Esophagus squamous epithelium (tissue), 4 donors: ENCODE measurements at regions not wholly inside any gene's neighbourhood (a gene's known extent, or its start where the extent isn't known, plus 50 kb on each side); places are given as distances from the start of the nearest gene placed in this dataset.

Experiments
- POLR2A ChIP-seq, 4 donors: fragments of 450-650 bp; IDR thresholded peaks; one replicate each; pipeline ENCODE4 v1.6.1; 2017; ENCODE audit warnings: antibody characterized with exemption in 4 of 4, mild to moderate bottlenecking in 4 of 4, moderate library complexity in 3 of 4
- TF ChIP-seq, protein P1 (sequence below), 6 experiments: fragments of 450-650 bp in 4 of 6; fragments of 200-600 bp in 2 of 6; sonication (generic) in 2 of 6; IDR thresholded peaks; one replicate each; pipeline ENCODE4 v1.5.1; 2016 to 2019; ENCODE audit warnings: antibody characterized with exemption in 6 of 6, mild to moderate bottlenecking in 4 of 6, moderate library complexity in 4 of 6

- TF ChIP-seq, protein P1, sequence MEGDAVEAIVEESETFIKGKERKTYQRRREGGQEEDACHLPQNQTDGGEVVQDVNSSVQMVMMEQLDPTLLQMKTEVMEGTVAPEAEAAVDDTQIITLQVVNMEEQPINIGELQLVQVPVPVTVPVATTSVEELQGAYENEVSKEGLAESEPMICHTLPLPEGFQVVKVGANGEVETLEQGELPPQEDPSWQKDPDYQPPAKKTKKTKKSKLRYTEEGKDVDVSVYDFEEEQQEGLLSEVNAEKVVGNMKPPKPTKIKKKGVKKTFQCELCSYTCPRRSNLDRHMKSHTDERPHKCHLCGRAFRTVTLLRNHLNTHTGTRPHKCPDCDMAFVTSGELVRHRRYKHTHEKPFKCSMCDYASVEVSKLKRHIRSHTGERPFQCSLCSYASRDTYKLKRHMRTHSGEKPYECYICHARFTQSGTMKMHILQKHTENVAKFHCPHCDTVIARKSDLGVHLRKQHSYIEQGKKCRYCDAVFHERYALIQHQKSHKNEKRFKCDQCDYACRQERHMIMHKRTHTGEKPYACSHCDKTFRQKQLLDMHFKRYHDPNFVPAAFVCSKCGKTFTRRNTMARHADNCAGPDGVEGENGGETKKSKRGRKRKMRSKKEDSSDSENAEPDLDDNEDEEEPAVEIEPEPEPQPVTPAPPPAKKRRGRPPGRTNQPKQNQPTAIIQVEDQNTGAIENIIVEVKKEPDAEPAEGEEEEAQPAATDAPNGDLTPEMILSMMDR (IDR thresholded peaks at IDR 0.05): peak; percentile 35 to 75 (median 56)
- TF ChIP-seq POLR2A (IDR thresholded peaks at IDR 0.05): no peak
Measured at GRCh38 chr14:22375321-22375930, 213.6 kb downstream of the DAD1 start.
